ENCODE measurements at regions not wholly inside any gene's neighbourhood (a gene's known extent, or its start where the extent isn't known, plus 50 kb on each side); places are given as distances from the start of the nearest gene placed in this dataset.
"Not testable (repeated sequence)": the region's sequence is repeated elsewhere in the genome, so short reads cannot be mapped to it uniquely, and the experiment has no call there.

GRCh38 chr21:15278279-15278678 is 213.5 kb upstream of the NRIP1 start:
- peak; percentile 25 for DNase-seq (ENCODE audit: low spot score)

GRCh38 chr21:15278851-15279250 is 214.1 kb upstream of the NRIP1 start:
- DNase-seq (ENCODE audit: low spot score), result no peak

GRCh38 chr21:15279482-15279881 is 214.7 kb upstream of the NRIP1 start:
- DNase-seq (ENCODE audit: low spot score), result no peak

GRCh38 chr21:15281714-15282113 is 216.9 kb upstream of the NRIP1 start:
- no peak for DNase-seq (ENCODE audit: low spot score)

GRCh38 chr21:15282665-15283064 is 217.9 kb upstream of the NRIP1 start:
- peak; percentile 23 for DNase-seq (ENCODE audit: low spot score)

- DNase-seq (ENCODE audit: low spot score), result no peak
Measured at GRCh38 chr21:15283138-15283537, 218.3 kb upstream of the NRIP1 start.

GRCh38 chr21:15283789-15284188 is 219.0 kb upstream of the NRIP1 start:
- DNase-seq (ENCODE audit: low spot score), result no peak

GRCh38 chr21:15285556-15285955 is 220.8 kb upstream of the NRIP1 start:
- DNase-seq (ENCODE audit: low spot score), result no peak

- no peak for DNase-seq (ENCODE audit: low spot score)
Measured at GRCh38 chr21:15289246-15289645, 224.4 kb upstream of the NRIP1 start.

GRCh38 chr21:15289896-15290841 is 225.4 kb upstream of the NRIP1 start:
- no peak for DNase-seq (ENCODE audit: low spot score)

- no peak for DNase-seq (ENCODE audit: low spot score)
Measured at GRCh38 chr21:15291621-15292266, 226.9 kb upstream of the NRIP1 start.

- peak; percentile 91 for DNase-seq (ENCODE audit: low spot score)
Measured at GRCh38 chr21:15293240-15293639, 228.4 kb upstream of the NRIP1 start.

- DNase-seq (ENCODE audit: low spot score), result no peak
Measured at GRCh38 chr21:15295875-15296274, 231.1 kb upstream of the NRIP1 start.

GRCh38 chr21:15297824-15298223 is 233.0 kb upstream of the NRIP1 start:
- no peak for DNase-seq (ENCODE audit: low spot score)

GRCh38 chr21:15298306-15298705 is 233.5 kb upstream of the NRIP1 start:
- DNase-seq (ENCODE audit: low spot score), result no peak

GRCh38 chr21:15298755-15299154 is 234.0 kb upstream of the NRIP1 start:
- not testable (repeated sequence) for DNase-seq (ENCODE audit: low spot score)

GRCh38 chr21:15300131-15300530 is 235.3 kb upstream of the NRIP1 start:
- no peak for DNase-seq (ENCODE audit: low spot score)

GRCh38 chr21:15301014-15301413 is 236.2 kb upstream of the NRIP1 start:
- peak; percentile 57 for DNase-seq (ENCODE audit: low spot score)

- peak; percentile 54 for DNase-seq (ENCODE audit: low spot score)
Measured at GRCh38 chr21:15301736-15302135, 236.9 kb upstream of the NRIP1 start.

- DNase-seq (ENCODE audit: low spot score), result no peak
Measured at GRCh38 chr21:15306271-15306670, 241.5 kb upstream of the NRIP1 start.

GRCh38 chr21:15308333-15308732 is 243.5 kb upstream of the NRIP1 start:
- DNase-seq (ENCODE audit: low spot score), result no peak

GRCh38 chr21:15309022-15309590 is 244.3 kb upstream of the NRIP1 start:
- DNase-seq (ENCODE audit: low spot score), result no peak

GRCh38 chr21:15309721-15310120 is 244.9 kb upstream of the NRIP1 start:
- DNase-seq (ENCODE audit: low spot score), result no peak
